Activated CD4-positive, alpha-beta T cell treated with anti-CD3 and anti-CD28 coated beads, Interleukin-2, amount 10 ng/mL, durations not matched to agents 24 days and 14 days (primary cell): ENCODE measurements at regions not wholly inside any gene's neighbourhood (a gene's known extent, or its start where the extent isn't known, plus 50 kb on each side); places are given as distances from the start of the nearest gene placed in this dataset.

Source experiments
- DNase-seq: peaks from one replicate; pipeline ENCODE4 v3.0.0; 2022
- H3K27ac Mint-ChIP-seq: one replicate; pipeline ENCODE4 v1.8.0; 2022; ENCODE audit warnings: mild to moderate bottlenecking, mixed read lengths
- H3K27me3 Mint-ChIP-seq: one replicate; pipeline ENCODE4 v1.8.0; 2022; ENCODE audit warnings: mixed read lengths
- H3K36me3 Mint-ChIP-seq: one replicate; pipeline ENCODE4 v1.8.0; 2022; ENCODE audit warnings: low read depth, mild to moderate bottlenecking, mixed read lengths
- H3K4me1 Mint-ChIP-seq: one replicate; pipeline ENCODE4 v1.8.0; 2021; ENCODE audit warnings: mixed read lengths
- H3K4me3 Mint-ChIP-seq: one replicate; pipeline ENCODE4 v1.8.0; 2022; ENCODE audit warnings: mild to moderate bottlenecking, moderate library complexity, mixed read lengths
- H3K9me3 Mint-ChIP-seq: one replicate; pipeline ENCODE4 v1.8.0; 2021; ENCODE audit warnings: mixed read lengths
- intact Hi-C: fragments of 100-400 bp; cut with micrococcal nuclease; formaldehyde crosslinking; loops from one replicate; pipeline ENCODE4 v1.15.1; 2023

- H3K27me3 Mint-ChIP-seq, result no peaks in the 10 kb centered on the region
- no peak overlapping the region for H3K4me3 Mint-ChIP-seq
- H3K9me3 Mint-ChIP-seq, result peaks cover 6% of the 10 kb centered on the region
- no peak for DNase-seq
- peaks cover 2% of the 10 kb centered on the region for H3K4me1 Mint-ChIP-seq
- no peak overlapping the region for H3K27ac Mint-ChIP-seq
- intact Hi-C loops, result no loop called here
- H3K36me3 Mint-ChIP-seq, result no peaks in the 10 kb centered on the region
Observed at GRCh38 chr18:38933910-38934510, 1368.4 kb upstream of the CELF4 start.

GRCh38 chr18:38933322-38933721 lies 1367.7 kb upstream of the CELF4 start:
- H3K9me3 Mint-ChIP-seq, result peaks cover 4% of the 10 kb centered on the region
- DNase-seq, result no peak
- no peaks in the 10 kb centered on the region for H3K36me3 Mint-ChIP-seq
- H3K4me1 Mint-ChIP-seq, result peaks cover 2% of the 10 kb centered on the region
- no peak overlapping the region for H3K4me3 Mint-ChIP-seq
- H3K27me3 Mint-ChIP-seq, result no peaks in the 10 kb centered on the region
- H3K27ac Mint-ChIP-seq, result no peak overlapping the region
- intact Hi-C loops, result no loop called here

GRCh38 chr18:38932752-38933151 lies 1367.2 kb upstream of the CELF4 start:
- Mint-ChIP-seq H3K36me3 (no peaks in the 10 kb centered on the region), H3K4me1 (peaks cover 2% of the 10 kb centered on the region), H3K27ac (no peak overlapping the region), H3K27me3 (no peaks in the 10 kb centered on the region), H3K9me3 (peaks cover 4% of the 10 kb centered on the region), H3K4me3 (no peak overlapping the region)
- DNase-seq, result no peak
- intact Hi-C loops, result no loop called here

- Mint-ChIP-seq H3K27ac (no peak overlapping the region), H3K4me1 (peaks cover 2% of the 10 kb centered on the region), H3K36me3 (no peaks in the 10 kb centered on the region), H3K27me3 (no peaks in the 10 kb centered on the region), H3K9me3 (no peaks in the 10 kb centered on the region), H3K4me3 (no peak overlapping the region)
- no peak for DNase-seq
- intact Hi-C loops, result no loop called here
Observed at GRCh38 chr18:38931754-38932050, 1366.1 kb upstream of the CELF4 start.

GRCh38 chr18:38930881-38931753 lies 1365.5 kb upstream of the CELF4 start:
- Mint-ChIP-seq H3K4me3 (no peak overlapping the region), H3K9me3 (no peaks in the 10 kb centered on the region), H3K36me3 (no peaks in the 10 kb centered on the region), H3K27ac (no peak overlapping the region), H3K27me3 (no peaks in the 10 kb centered on the region), H3K4me1 (peaks cover 2% of the 10 kb centered on the region)
- intact Hi-C loops, result no loop called here
- no peak for DNase-seq

GRCh38 chr18:38923540-38923939 lies 1357.9 kb upstream of the CELF4 start:
- intact Hi-C loops, result no loop called here
- H3K4me3 Mint-ChIP-seq, result no peak overlapping the region
- peaks cover 4% of the 10 kb centered on the region for H3K9me3 Mint-ChIP-seq

GRCh38 chr18:38923126-38923525 lies 1357.5 kb upstream of the CELF4 start:
- no peaks in the 10 kb centered on the region for H3K4me1 Mint-ChIP-seq
- H3K36me3 Mint-ChIP-seq, result no peaks in the 10 kb centered on the region
- peaks cover 2% of the 10 kb centered on the region for H3K27me3 Mint-ChIP-seq
- DNase-seq, result no peak
- peaks cover 4% of the 10 kb centered on the region for H3K9me3 Mint-ChIP-seq
- intact Hi-C loops, result no loop called here
- H3K4me3 Mint-ChIP-seq, result no peak overlapping the region
- H3K27ac Mint-ChIP-seq, result no peak overlapping the region

More at GRCh38 chr18:38923540-38923939, 1357.9 kb upstream of the CELF4 start:
- H3K27me3 Mint-ChIP-seq, result peaks cover 2% of the 10 kb centered on the region
- H3K27ac Mint-ChIP-seq, result no peak overlapping the region
- no peaks in the 10 kb centered on the region for H3K4me1 Mint-ChIP-seq
- no peaks in the 10 kb centered on the region for H3K36me3 Mint-ChIP-seq
- DNase-seq, result no peak

- no peak overlapping the region for H3K27ac Mint-ChIP-seq
- H3K36me3 Mint-ChIP-seq, result no peaks in the 10 kb centered on the region
- no peak for DNase-seq
- H3K4me3 Mint-ChIP-seq, result no peak overlapping the region
- no peaks in the 10 kb centered on the region for H3K27me3 Mint-ChIP-seq
- no peaks in the 10 kb centered on the region for H3K9me3 Mint-ChIP-seq
- intact Hi-C loops, result no loop called here
- no peaks in the 10 kb centered on the region for H3K4me1 Mint-ChIP-seq
Observed at GRCh38 chr18:38909972-38910371, 1344.4 kb upstream of the CELF4 start.

- H3K27me3 Mint-ChIP-seq, result no peaks in the 10 kb centered on the region
- no peaks in the 10 kb centered on the region for H3K36me3 Mint-ChIP-seq
- no peaks in the 10 kb centered on the region for H3K9me3 Mint-ChIP-seq
- DNase-seq, result no peak
- no peaks in the 10 kb centered on the region for H3K4me1 Mint-ChIP-seq
- intact Hi-C loops, result no loop called here
- no peak overlapping the region for H3K4me3 Mint-ChIP-seq
- no peak overlapping the region for H3K27ac Mint-ChIP-seq
Observed at GRCh38 chr18:38902796-38903195, 1337.2 kb upstream of the CELF4 start.

- DNase-seq, result no peak
- no peaks in the 10 kb centered on the region for H3K9me3 Mint-ChIP-seq
- no peaks in the 10 kb centered on the region for H3K4me1 Mint-ChIP-seq
Observed at GRCh38 chr18:38900445-38900844, 1334.8 kb upstream of the CELF4 start.

GRCh38 chr18:38900031-38900430 lies 1334.4 kb upstream of the CELF4 start:
- H3K36me3 Mint-ChIP-seq, result no peaks in the 10 kb centered on the region
- no peaks in the 10 kb centered on the region for H3K27me3 Mint-ChIP-seq
- peaks cover 2% of the 10 kb centered on the region for H3K9me3 Mint-ChIP-seq
- no peaks in the 10 kb centered on the region for H3K4me1 Mint-ChIP-seq
- no peak overlapping the region for H3K27ac Mint-ChIP-seq
- DNase-seq, result no peak
- intact Hi-C loops, result no loop called here
- H3K4me3 Mint-ChIP-seq, result no peak overlapping the region

More at GRCh38 chr18:38900445-38900844, 1334.8 kb upstream of the CELF4 start:
- Mint-ChIP-seq H3K36me3 (no peaks in the 10 kb centered on the region), H3K4me3 (no peak overlapping the region), H3K27ac (no peak overlapping the region), H3K27me3 (no peaks in the 10 kb centered on the region)
- intact Hi-C loops, result no loop called here

GRCh38 chr18:38899252-38899651 lies 1333.7 kb upstream of the CELF4 start:
- no peak overlapping the region for H3K27ac Mint-ChIP-seq
- H3K36me3 Mint-ChIP-seq, result no peaks in the 10 kb centered on the region
- no peak for DNase-seq
- no peaks in the 10 kb centered on the region for H3K27me3 Mint-ChIP-seq
- intact Hi-C loops, result no loop called here
- H3K4me1 Mint-ChIP-seq, result no peaks in the 10 kb centered on the region
- H3K9me3 Mint-ChIP-seq, result peaks cover 3% of the 10 kb centered on the region
- H3K4me3 Mint-ChIP-seq, result no peak overlapping the region

- intact Hi-C loops, result no loop called here
- Mint-ChIP-seq H3K27me3 (no peaks in the 10 kb centered on the region), H3K27ac (no peak overlapping the region), H3K4me3 (no peak overlapping the region), H3K4me1 (no peaks in the 10 kb centered on the region), H3K9me3 (peaks cover 3% of the 10 kb centered on the region), H3K36me3 (no peaks in the 10 kb centered on the region)
- no peak for DNase-seq
Observed at GRCh38 chr18:38898167-38898566, 1332.6 kb upstream of the CELF4 start.

- Mint-ChIP-seq H3K27ac (no peak overlapping the region), H3K4me1 (no peaks in the 10 kb centered on the region), H3K9me3 (peaks cover 3% of the 10 kb centered on the region), H3K4me3 (no peak overlapping the region), H3K27me3 (no peaks in the 10 kb centered on the region), H3K36me3 (no peaks in the 10 kb centered on the region)
- DNase-seq, result no peak
- intact Hi-C loops, result no loop called here
Observed at GRCh38 chr18:38895560-38895959, 1330.0 kb upstream of the CELF4 start.

GRCh38 chr18:38887671-38888020 lies 1322.0 kb upstream of the CELF4 start:
- H3K36me3 Mint-ChIP-seq, result no peaks in the 10 kb centered on the region
- no peak for DNase-seq
- no peaks in the 10 kb centered on the region for H3K27me3 Mint-ChIP-seq
- H3K4me1 Mint-ChIP-seq, result no peaks in the 10 kb centered on the region
- H3K27ac Mint-ChIP-seq, result no peak overlapping the region
- H3K9me3 Mint-ChIP-seq, result no peaks in the 10 kb centered on the region
- H3K4me3 Mint-ChIP-seq, result no peak overlapping the region
- intact Hi-C loops, result loop anchor here (10.0 kb wide), 1 partner anchor 57 kb away; no protein-coding TSS in a partner anchor
